Coronary artery (tissue), 2 donors: ENCODE measurements at regions not wholly inside any gene's neighbourhood (a gene's known extent, or its start where the extent isn't known, plus 50 kb on each side); places are given as distances from the start of the nearest gene placed in this dataset.

ENCODE experiments used
- DNase-seq: peaks from one replicate; pipeline ENCODE4 v3.0.0-alpha.2; 2017; ENCODE audit warnings: low spot score
- H3K27ac ChIP-seq, 2 donors: fragments of 200-600 bp; sonication (generic); one replicate each; pipeline ENCODE4 v1.5.1; 2016 to 2019
- H3K4me3 ChIP-seq: fragments of 200-600 bp; sonication (generic); 2 replicates; pipeline ENCODE4 v1.5.1; 2016; ENCODE audit warnings: mild to moderate bottlenecking, moderate library complexity
- CTCF ChIP-seq: fragments of 200-600 bp; sonication (generic); IDR thresholded peaks from one replicate; pipeline ENCODE4 v1.5.1; 2019; ENCODE audit warnings: antibody characterized with exemption

GRCh38 chr14:84708865-84709264 is 821.1 kb upstream of the FLRT2 start:
- TF ChIP-seq CTCF: no peak
- Histone ChIP-seq H3K4me3 (no peak overlapping the region), H3K27ac (no peak overlapping the region)
- DNase-seq: no peak

GRCh38 chr14:84726471-84726870 is 803.5 kb upstream of the FLRT2 start:
- no peak for TF ChIP-seq CTCF
- DNase-seq: no peak
- Histone ChIP-seq H3K4me3 (no peak overlapping the region), H3K27ac (no peak overlapping the region)

GRCh38 chr14:84749191-84749955 is 780.6 kb upstream of the FLRT2 start:
- no peak for TF ChIP-seq CTCF
- no peak for DNase-seq
- Histone ChIP-seq H3K27ac (no peak overlapping the region), H3K4me3 (no peak overlapping the region)

DNA sequence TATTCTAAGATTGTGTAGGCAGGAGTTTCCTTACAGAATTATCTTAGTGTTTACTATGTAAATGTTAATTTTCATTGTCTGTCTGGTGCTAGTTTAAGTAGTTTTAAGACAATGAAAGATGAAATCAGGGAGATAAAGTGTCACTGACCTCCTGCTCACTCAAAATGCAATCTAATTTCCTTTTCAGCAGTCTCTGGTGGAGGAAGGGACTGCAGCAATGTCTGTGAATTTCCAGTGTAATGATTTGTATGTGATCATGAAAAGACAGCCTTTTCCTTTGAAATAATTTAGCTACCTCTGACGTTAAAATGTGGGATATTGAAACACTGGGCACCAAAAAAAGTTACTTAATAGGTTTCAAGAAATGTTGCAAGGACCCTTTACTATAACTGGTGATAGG is 779.7 kb upstream of the FLRT2 start:
- TF ChIP-seq CTCF: no peak
- no peak for DNase-seq
- no peak overlapping the region for H3K27ac ChIP-seq
- H3K4me3 ChIP-seq: no peak overlapping the region

DNA sequence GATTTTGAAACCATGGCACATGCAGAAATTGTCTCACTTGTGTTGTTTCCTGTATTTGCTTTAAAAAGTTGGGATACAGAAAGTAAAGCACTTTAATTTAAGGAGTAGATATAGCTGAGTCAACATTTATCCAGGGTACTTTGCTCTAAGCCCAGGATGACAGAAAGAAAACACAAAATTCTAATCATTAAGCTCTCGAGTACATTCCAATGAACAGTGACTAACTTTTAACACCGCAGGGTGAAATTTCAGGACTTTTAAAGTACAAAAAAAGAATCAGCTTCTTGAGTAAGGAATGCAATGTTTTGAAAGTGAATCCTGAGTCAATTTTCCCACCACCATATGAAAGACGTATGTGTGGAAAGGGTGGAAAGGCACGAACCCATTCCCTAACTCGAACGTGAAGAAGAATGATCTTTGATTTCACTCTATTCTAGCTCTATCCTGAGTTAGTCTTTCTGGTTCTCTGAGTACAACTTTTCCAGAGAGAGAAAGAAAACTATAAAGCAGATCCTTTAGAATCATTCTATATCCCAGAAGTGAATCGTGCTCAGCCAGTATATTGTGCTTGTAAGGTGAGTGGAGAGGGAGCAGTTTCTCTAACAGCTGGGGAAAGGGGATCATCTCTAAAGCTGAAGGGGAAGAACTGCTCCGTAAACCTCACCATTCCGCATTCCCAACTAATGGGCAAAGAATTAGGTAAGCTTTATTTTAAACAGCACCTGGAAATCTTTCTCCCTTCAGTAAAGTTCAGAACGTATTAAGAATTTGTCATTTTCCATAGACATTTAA is 779.0 kb upstream of the FLRT2 start:
- H3K27ac ChIP-seq: no peak overlapping the region
- H3K4me3 ChIP-seq: no peak overlapping the region
- no peak for TF ChIP-seq CTCF
- DNase-seq: no peak

GRCh38 chr14:84751745-84752144 is 778.2 kb upstream of the FLRT2 start:
- TF ChIP-seq CTCF: no peak
- Histone ChIP-seq H3K4me3 (no peak overlapping the region), H3K27ac (no peak overlapping the region)
- no peak for DNase-seq
